B cell (primary cell): ENCODE measurements at regions not wholly inside any gene's neighbourhood (a gene's known extent, or its start where the extent isn't known, plus 50 kb on each side); places are given as distances from the start of the nearest gene placed in this dataset.

Experiments
- ATAC-seq: fragments of 200-7000 bp; cut with Tn5 transposase; one replicate; pipeline ENCODE4 v1.10.0; 2021; ENCODE audit warnings: low read depth, mild to moderate bottlenecking, moderate number of reproducible peaks, moderate library complexity
- CTCF ChIA-PET: fragments of 350-600 bp; sonication (Branson Sonifier 250); formaldehyde crosslinking; loops from one replicate; lab custom pipeline; 2021; ENCODE audit warnings: antibody characterized with exemption, inconsistent platforms; lab: Charles Lee
- POLR2A ChIA-PET: fragments of 350-600 bp; sonication (Branson Sonifier 250); formaldehyde crosslinking; loops from one replicate; lab custom pipeline; 2021; ENCODE audit warnings: antibody characterized with exemption; lab: Charles Lee
- DNase-seq: peaks from one replicate; pipeline ENCODE4 v3.0.0; 2013
- H2AFZ ChIP-seq: 2 replicates; pipeline ENCODE4 v1.6.1; 2012; ENCODE audit warnings: mild to moderate bottlenecking, low read depth, low read length; ENCODE audit not compliant: insufficient read depth, poor library complexity, severe bottlenecking
- H3K27ac ChIP-seq, 2 donors: 1 replicate in 1 of 2; 2 replicates in 1 of 2; pipeline ENCODE4 v1.5.1; 2012 to 2013; ENCODE audit warnings: low read length in 2 of 2, mild to moderate bottlenecking in 2 of 2, moderate library complexity in 1 of 2
- H3K27me3 ChIP-seq, 4 experiments: fragments of 200-600 bp in 1 of 4; sonication (generic) in 1 of 4; replicated peaks in 1 of 4; 1 replicate in 2 of 4; 2 replicates in 2 of 4; pipeline versions ENCODE4 v1.6.1 to v1.7.0; 2013 to 2016; ENCODE audit warnings: low read length in 3 of 4, mild to moderate bottlenecking in 2 of 4, mixed read lengths in 1 of 4, moderate library complexity in 1 of 4; ENCODE audit not compliant: insufficient read depth in 4 of 4, control insufficient read depth in 3 of 4; ENCODE audit errors: control extremely low read depth in 1 of 4
- H3K36me3 ChIP-seq, 2 experiments: replicated peaks in 1 of 2; 1 replicate in 1 of 2; 2 replicates in 1 of 2; pipeline versions ENCODE4 v1.6.1 to v1.7.1; 2013; ENCODE audit warnings: low read length in 1 of 2; ENCODE audit not compliant: insufficient read depth in 2 of 2, control insufficient read depth in 1 of 2; ENCODE audit errors: control extremely low read depth in 1 of 2, extremely low read depth in 1 of 2
- H3K4me1 ChIP-seq, 2 donors: fragments of 200-600 bp in 1 of 2; sonication (generic) in 1 of 2; 1 replicate in 1 of 2; 2 replicates in 1 of 2; pipeline versions ENCODE4 v1.5.1 to v1.6.1; 2013 to 2017; ENCODE audit warnings: low read length in 2 of 2; ENCODE audit not compliant: control insufficient read depth in 2 of 2, insufficient read depth in 2 of 2
- H3K4me2 ChIP-seq: replicated peaks from 2 replicates; pipeline ENCODE3; 2012; ENCODE audit warnings: mild to moderate bottlenecking, low read depth, low read length; ENCODE audit not compliant: poor library complexity, severe bottlenecking
- H3K4me3 ChIP-seq, 5 experiments: fragments of 200-600 bp in 1 of 5; sonication (generic) in 1 of 5; 1 replicate in 3 of 5; 2 replicates in 2 of 5; pipeline versions ENCODE4 v1.5.1 to v1.7.0; 2011 to 2016; ENCODE audit warnings: low read length in 4 of 5, mild to moderate bottlenecking in 4 of 5, low read depth in 2 of 5, control low read depth in 1 of 5, moderate library complexity in 1 of 5; ENCODE audit not compliant: insufficient read depth in 1 of 5; ENCODE audit errors: control extremely low read depth in 1 of 5, extremely low read depth in 1 of 5
- H3K79me2 ChIP-seq: fragments of 200-600 bp; sonication (generic); one replicate; pipeline ENCODE4 v1.6.0; 2016; ENCODE audit warnings: low read length; ENCODE audit not compliant: control insufficient read depth, insufficient read depth
- H3K9ac ChIP-seq: fragments of 200-600 bp; sonication (generic); 2 replicates; pipeline ENCODE4 v1.6.1; 2017; ENCODE audit warnings: mild to moderate bottlenecking, low read length, moderate library complexity
- H3K9me3 ChIP-seq, 3 donors: one replicate each; pipeline versions ENCODE4 v1.6.1 to v1.7.1; 2013; ENCODE audit warnings: low read length in 2 of 3; ENCODE audit not compliant: control insufficient read depth in 2 of 3, insufficient read depth in 1 of 3; ENCODE audit errors: control extremely low read depth in 1 of 3
- H4K20me1 ChIP-seq: 2 replicates; pipeline ENCODE4 v1.6.0; 2012; ENCODE audit warnings: mild to moderate bottlenecking, low read length; ENCODE audit not compliant: insufficient read depth, control insufficient read depth, poor library complexity, severe bottlenecking
- H3K27ac Mint-ChIP-seq: one replicate; pipeline ENCODE4 v1.8.0; 2021; ENCODE audit warnings: mixed read lengths
- H3K27me3 Mint-ChIP-seq: one replicate; pipeline ENCODE4 v1.8.0; 2021; ENCODE audit warnings: mixed read lengths
- H3K4me1 Mint-ChIP-seq: one replicate; pipeline ENCODE4 v1.8.0; 2021; ENCODE audit warnings: mixed read lengths
- H3K4me3 Mint-ChIP-seq: one replicate; pipeline ENCODE4 v1.8.0; 2021; ENCODE audit warnings: mixed read lengths
- H3K9me3 Mint-ChIP-seq: one replicate; pipeline ENCODE4 v1.8.0; 2022; ENCODE audit warnings: mixed read lengths; ENCODE audit not compliant: insufficient read depth
- EZH2 ChIP-seq: IDR thresholded peaks from 2 replicates; pipeline ENCODE4 v1.6.1; 2012; ENCODE audit warnings: borderline replicate concordance, low read depth, mild to moderate bottlenecking, moderate library complexity, low read length; ENCODE audit not compliant: insufficient read depth, poor library complexity, severe bottlenecking
- WGBS: methylation state at CpG from one replicate; pipeline ENCODE4 v1.1.5; 2013; ENCODE audit warnings: missing lambda C conversion rate; ENCODE audit not compliant: insufficient coverage; 5-methylcytosine and 5-hydroxymethylcytosine counted together
- intact Hi-C: fragments of 100-400 bp; cut with micrococcal nuclease; formaldehyde crosslinking; loops from one replicate; pipeline ENCODE4 v1.10.0; 2022
- TF ChIP-seq, protein P1 (sequence below): fragments of 200-600 bp; IDR thresholded peaks from one replicate; pipeline ENCODE4 v1.8.0; 2022; ENCODE audit warnings: antibody characterized with exemption, mild to moderate bottlenecking

DNA sequence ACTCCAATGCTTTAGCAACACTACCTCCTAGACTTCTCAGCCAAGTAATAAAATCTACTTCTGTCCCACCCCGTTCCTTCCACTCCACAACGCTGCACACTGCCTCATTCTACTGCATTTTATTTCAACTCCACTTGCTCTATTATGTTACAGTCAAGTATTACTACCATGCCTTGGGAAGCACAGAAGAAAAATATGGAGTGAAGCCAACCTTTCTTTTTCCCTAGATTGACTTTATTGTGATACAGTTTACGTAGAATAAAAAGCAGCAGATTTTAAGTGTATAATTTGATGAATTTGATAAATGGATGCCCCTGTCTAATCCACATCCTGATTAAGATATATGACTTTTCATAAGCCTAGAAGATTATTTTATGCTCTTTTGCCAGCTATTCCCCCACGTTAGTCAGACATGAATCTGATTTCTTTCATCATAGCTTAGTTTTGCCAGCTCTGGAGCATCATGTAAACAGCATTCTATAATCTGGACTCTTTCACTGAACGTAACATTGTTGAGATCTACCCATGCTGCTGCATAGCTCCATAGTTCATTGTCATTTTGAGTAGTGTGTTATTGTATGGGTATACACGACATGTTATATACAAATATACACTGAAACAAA is 676.8 kb upstream of the RAB6C start:
- no peak for DNase-seq
- Mint-ChIP-seq H3K27ac (no peak overlapping the region), H3K4me1 (no peaks in the 10 kb centered on the region), H3K9me3 (no peaks in the 10 kb centered on the region), H3K27me3 (peaks cover 15% of the 10 kb centered on the region), H3K4me3 (no peak overlapping the region)
- H3K9me3 ChIP-seq: peaks cover 0 to 4% (median 0%) of the 10 kb centered on the region in 3 donors
- TF ChIP-seq EZH2: no peak
- TF ChIP-seq, protein P1, sequence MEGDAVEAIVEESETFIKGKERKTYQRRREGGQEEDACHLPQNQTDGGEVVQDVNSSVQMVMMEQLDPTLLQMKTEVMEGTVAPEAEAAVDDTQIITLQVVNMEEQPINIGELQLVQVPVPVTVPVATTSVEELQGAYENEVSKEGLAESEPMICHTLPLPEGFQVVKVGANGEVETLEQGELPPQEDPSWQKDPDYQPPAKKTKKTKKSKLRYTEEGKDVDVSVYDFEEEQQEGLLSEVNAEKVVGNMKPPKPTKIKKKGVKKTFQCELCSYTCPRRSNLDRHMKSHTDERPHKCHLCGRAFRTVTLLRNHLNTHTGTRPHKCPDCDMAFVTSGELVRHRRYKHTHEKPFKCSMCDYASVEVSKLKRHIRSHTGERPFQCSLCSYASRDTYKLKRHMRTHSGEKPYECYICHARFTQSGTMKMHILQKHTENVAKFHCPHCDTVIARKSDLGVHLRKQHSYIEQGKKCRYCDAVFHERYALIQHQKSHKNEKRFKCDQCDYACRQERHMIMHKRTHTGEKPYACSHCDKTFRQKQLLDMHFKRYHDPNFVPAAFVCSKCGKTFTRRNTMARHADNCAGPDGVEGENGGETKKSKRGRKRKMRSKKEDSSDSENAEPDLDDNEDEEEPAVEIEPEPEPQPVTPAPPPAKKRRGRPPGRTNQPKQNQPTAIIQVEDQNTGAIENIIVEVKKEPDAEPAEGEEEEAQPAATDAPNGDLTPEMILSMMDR: no peak
- H3K36me3 ChIP-seq: no peaks in the 10 kb centered on the region
- no peak for ATAC-seq
- H3K9ac ChIP-seq: no peak overlapping the region
- no peak overlapping the region for H3K27ac ChIP-seq
- intact Hi-C loops: no loop called here
- no peak overlapping the region for H3K4me2 ChIP-seq
- H4K20me1 ChIP-seq: no peaks in the 10 kb centered on the region
- H3K4me1 ChIP-seq: no peaks in the 10 kb centered on the region
- H3K79me2 ChIP-seq: no peaks in the 10 kb centered on the region
- no peak overlapping the region for H3K4me3 ChIP-seq
- no peak overlapping the region for H2AFZ ChIP-seq
- peaks cover 0 to 5% (median 0%) of the 10 kb centered on the region in 4 experiments for H3K27me3 ChIP-seq
- 84% methylated on average over 3 of the region's 6 CpGs for WGBS
- POLR2A ChIA-PET: no interaction called here
- CTCF ChIA-PET: no interaction called here

GRCh38 chr2:129314120-129314519 is 665.3 kb upstream of the RAB6C start:
- 92% methylated on average over 9 of the region's 9 CpGs for WGBS
- no peak overlapping the region for H3K4me2 ChIP-seq

More at GRCh38 chr2:129314120-129314519, 665.3 kb upstream of the RAB6C start:
- Histone ChIP-seq H3K4me1 (no peaks in the 10 kb centered on the region), H3K27ac (no peak overlapping the region), H4K20me1 (no peaks in the 10 kb centered on the region), H3K9me3 (peaks cover 0 to 2% (median 0%) of the 10 kb centered on the region in 3 donors), H2AFZ (no peak overlapping the region), H3K27me3 (no peaks in the 10 kb centered on the region), H3K79me2 (no peaks in the 10 kb centered on the region), H3K36me3 (no peaks in the 10 kb centered on the region), H3K4me3 (no peak overlapping the region), H3K9ac (no peak overlapping the region)
- intact Hi-C loops: no loop called here
- no peak for DNase-seq
- peaks cover 6% of the 10 kb centered on the region for H3K27me3 Mint-ChIP-seq
- CTCF ChIA-PET: no interaction called here
- no peak for TF ChIP-seq EZH2
- TF ChIP-seq, protein P1: no peak
- H3K9me3 Mint-ChIP-seq: no peaks in the 10 kb centered on the region
- H3K4me3 Mint-ChIP-seq: no peak overlapping the region
- ATAC-seq: no peak
- no peaks in the 10 kb centered on the region for H3K4me1 Mint-ChIP-seq
- H3K27ac Mint-ChIP-seq: no peak overlapping the region
- POLR2A ChIA-PET: no interaction called here
